B cell (primary cell): ENCODE measurements at regions not wholly inside any gene's neighbourhood (a gene's known extent, or its start where the extent isn't known, plus 50 kb on each side); places are given as distances from the start of the nearest gene placed in this dataset.

Experiments
- EZH2 ChIP-seq: IDR thresholded peaks from 2 replicates; pipeline ENCODE4 v1.6.1; 2012; ENCODE audit warnings: borderline replicate concordance, low read depth, mild to moderate bottlenecking, moderate library complexity, low read length; ENCODE audit not compliant: insufficient read depth, poor library complexity, severe bottlenecking
- TF ChIP-seq, protein P1 (sequence below): fragments of 200-600 bp; IDR thresholded peaks from one replicate; pipeline ENCODE4 v1.8.0; 2022; ENCODE audit warnings: antibody characterized with exemption, mild to moderate bottlenecking

DNA sequence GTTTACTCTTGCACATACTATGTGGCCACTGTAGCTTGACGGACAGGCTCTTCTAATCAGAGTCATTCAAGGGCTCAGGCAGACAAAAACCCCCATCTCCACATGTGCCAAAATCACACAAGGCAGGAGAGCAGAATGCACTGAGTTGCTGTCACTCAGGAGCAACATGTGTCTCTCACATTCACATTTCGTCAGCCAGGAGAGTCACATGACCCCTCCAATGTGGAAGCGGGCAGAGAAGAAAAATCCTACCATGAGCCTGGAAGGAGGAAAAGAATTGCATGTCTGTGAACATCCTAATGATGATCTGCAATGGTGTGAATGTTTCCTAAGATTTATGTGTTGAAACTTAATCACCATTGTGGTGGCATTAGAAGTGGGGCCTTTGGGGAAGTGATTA lies 69.9 kb upstream of the MSX2 start:
- TF ChIP-seq, protein P1, sequence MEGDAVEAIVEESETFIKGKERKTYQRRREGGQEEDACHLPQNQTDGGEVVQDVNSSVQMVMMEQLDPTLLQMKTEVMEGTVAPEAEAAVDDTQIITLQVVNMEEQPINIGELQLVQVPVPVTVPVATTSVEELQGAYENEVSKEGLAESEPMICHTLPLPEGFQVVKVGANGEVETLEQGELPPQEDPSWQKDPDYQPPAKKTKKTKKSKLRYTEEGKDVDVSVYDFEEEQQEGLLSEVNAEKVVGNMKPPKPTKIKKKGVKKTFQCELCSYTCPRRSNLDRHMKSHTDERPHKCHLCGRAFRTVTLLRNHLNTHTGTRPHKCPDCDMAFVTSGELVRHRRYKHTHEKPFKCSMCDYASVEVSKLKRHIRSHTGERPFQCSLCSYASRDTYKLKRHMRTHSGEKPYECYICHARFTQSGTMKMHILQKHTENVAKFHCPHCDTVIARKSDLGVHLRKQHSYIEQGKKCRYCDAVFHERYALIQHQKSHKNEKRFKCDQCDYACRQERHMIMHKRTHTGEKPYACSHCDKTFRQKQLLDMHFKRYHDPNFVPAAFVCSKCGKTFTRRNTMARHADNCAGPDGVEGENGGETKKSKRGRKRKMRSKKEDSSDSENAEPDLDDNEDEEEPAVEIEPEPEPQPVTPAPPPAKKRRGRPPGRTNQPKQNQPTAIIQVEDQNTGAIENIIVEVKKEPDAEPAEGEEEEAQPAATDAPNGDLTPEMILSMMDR = no peak
- no peak for TF ChIP-seq EZH2
